ENCODE measurements at regions not wholly inside any gene's neighbourhood (a gene's known extent, or its start where the extent isn't known, plus 50 kb on each side); places are given as distances from the start of the nearest gene placed in this dataset.

GRCh38 chr1:198472997-198473396, 67.5 kb downstream of the ATP6V1G3 start:
- no peaks in the 10 kb centered on the region for H3K9me3 ChIP-seq (ENCODE audit: control insufficient read depth, low read length)
- H3K4me3 ChIP-seq (ENCODE audit: extremely low read depth, insufficient read depth, low read length, poor library complexity, severe bottlenecking), result no peak overlapping the region
- H3K36me3 ChIP-seq (ENCODE audit: control insufficient read depth, insufficient read depth, low read length), result no peaks in the 10 kb centered on the region
- no peaks in the 10 kb centered on the region for H3K4me1 ChIP-seq (ENCODE audit: control insufficient read depth, insufficient read depth, low read length, poor library complexity, severe bottlenecking)
- no CpG with 5 or more reads among the region's 2 CpGs for WGBS, 2 experiments (ENCODE audit: insufficient coverage in 2 of 2)
- H3K27ac ChIP-seq (ENCODE audit: low read depth, low read length, severe bottlenecking), result no peak overlapping the region

- H3K4me3 ChIP-seq (ENCODE audit: extremely low read depth, insufficient read depth, low read length, poor library complexity, severe bottlenecking), result no peak overlapping the region
- no peaks in the 10 kb centered on the region for H3K9me3 ChIP-seq (ENCODE audit: control insufficient read depth, low read length)
- no peaks in the 10 kb centered on the region for H3K36me3 ChIP-seq (ENCODE audit: control insufficient read depth, insufficient read depth, low read length)
- no peaks in the 10 kb centered on the region for H3K4me1 ChIP-seq (ENCODE audit: control insufficient read depth, insufficient read depth, low read length, poor library complexity, severe bottlenecking)
- whole genome bisulfite sequencing, 2 experiments (ENCODE audit: insufficient coverage in 2 of 2), result 100% methylated on average over 1 of the region's 1 CpG; no CpG with 5 or more reads in 1 of the 2 experiments
- H3K27ac ChIP-seq (ENCODE audit: low read depth, low read length, severe bottlenecking), result no peak overlapping the region
These were observed 68.4 kb downstream of the ATP6V1G3 start for GRCh38 chr1:198472119-198472518.

DNA sequence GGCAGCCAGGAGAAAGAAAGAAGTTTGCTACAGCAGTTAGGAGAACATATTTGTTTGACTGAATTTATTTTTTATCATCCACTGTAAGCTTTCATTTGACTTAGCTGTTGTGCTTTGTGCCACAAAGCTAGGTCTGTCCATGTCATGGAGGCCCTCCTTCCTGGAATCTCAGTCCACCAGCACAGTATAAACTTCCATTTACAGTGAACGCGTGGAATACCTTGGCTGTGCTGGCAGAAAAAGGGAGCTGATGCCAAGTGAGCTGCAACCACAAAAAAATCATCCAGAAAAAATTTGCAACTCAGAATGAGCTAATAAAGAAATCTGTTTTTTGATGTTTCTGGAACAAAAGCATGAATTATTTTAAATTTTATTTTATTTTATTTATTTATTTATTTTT, 72.6 kb downstream of the ATP6V1G3 start:
- no CpG with 5 or more reads among the region's 2 CpGs for WGBS, 2 experiments (ENCODE audit: insufficient coverage in 2 of 2)
- Histone ChIP-seq H3K4me3 (ENCODE audit: extremely low read depth, insufficient read depth, low read length, poor library complexity, severe bottlenecking) (no peak overlapping the region), H3K9me3 (ENCODE audit: control insufficient read depth, low read length) (no peaks in the 10 kb centered on the region), H3K27ac (ENCODE audit: low read depth, low read length, severe bottlenecking) (no peak overlapping the region), H3K36me3 (ENCODE audit: control insufficient read depth, insufficient read depth, low read length) (no peaks in the 10 kb centered on the region), H3K4me1 (ENCODE audit: control insufficient read depth, insufficient read depth, low read length, poor library complexity, severe bottlenecking) (no peaks in the 10 kb centered on the region)

- 80 to 88% methylated on average over 1 of the region's 2 CpGs for WGBS, 2 experiments (ENCODE audit: insufficient coverage in 2 of 2)
- no peaks in the 10 kb centered on the region for H3K9me3 ChIP-seq (ENCODE audit: control insufficient read depth, low read length)
- no peak overlapping the region for H3K27ac ChIP-seq (ENCODE audit: low read depth, low read length, severe bottlenecking)
- no peaks in the 10 kb centered on the region for H3K36me3 ChIP-seq (ENCODE audit: control insufficient read depth, insufficient read depth, low read length)
- H3K4me1 ChIP-seq (ENCODE audit: control insufficient read depth, insufficient read depth, low read length, poor library complexity, severe bottlenecking), result no peaks in the 10 kb centered on the region
- H3K4me3 ChIP-seq (ENCODE audit: extremely low read depth, insufficient read depth, low read length, poor library complexity, severe bottlenecking), result no peak overlapping the region
These were observed 73.1 kb downstream of the ATP6V1G3 start for GRCh38 chr1:198467342-198467741.

DNA sequence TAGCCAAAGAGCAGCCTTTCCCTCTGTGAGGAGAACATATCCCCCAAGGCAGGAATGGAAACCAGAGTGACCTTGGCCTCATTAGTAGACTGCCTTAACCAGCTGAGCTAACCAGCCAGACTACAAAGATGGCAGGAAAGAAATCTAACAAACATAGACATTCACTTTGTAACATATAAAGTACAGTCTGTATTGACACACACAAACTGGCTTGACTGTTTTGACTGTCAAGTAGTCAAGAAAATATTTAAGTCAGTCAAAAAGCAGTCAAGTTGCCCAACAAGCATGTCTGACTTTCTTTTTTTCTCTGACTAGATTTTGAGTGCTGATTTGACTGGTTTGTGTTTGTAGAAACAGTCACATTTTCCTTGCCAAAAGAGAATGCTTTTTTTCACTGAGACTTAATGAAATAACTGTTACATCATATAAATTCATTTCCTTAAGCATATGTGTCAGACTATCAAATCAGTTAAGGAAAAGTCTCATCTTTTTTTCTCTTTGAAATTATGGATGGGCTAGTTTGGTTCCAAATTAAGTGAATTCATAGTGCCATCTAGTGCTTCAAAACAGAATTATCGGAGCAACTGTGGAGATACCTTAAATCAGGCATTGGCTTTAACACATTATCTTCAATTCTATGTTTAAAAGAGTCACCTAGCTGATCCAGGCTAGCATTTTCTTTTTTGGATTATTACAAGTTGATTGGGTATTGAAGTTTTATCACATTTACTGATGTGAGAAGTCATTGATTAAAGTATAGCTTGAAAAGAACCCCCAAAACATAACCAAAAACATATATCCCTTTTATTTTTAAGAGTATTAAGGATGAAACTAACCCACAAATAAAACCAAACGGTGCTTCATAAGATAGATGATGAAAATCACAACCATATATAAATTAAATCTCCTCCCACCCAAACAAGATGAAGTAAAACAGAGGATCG, 75.0 kb downstream of the ATP6V1G3 start:
- Histone ChIP-seq H3K36me3 (ENCODE audit: control insufficient read depth, insufficient read depth, low read length) (no peaks in the 10 kb centered on the region), H3K27ac (ENCODE audit: low read depth, low read length, severe bottlenecking) (no peak overlapping the region), H3K4me3 (ENCODE audit: extremely low read depth, insufficient read depth, low read length, poor library complexity, severe bottlenecking) (no peak overlapping the region), H3K4me1 (ENCODE audit: control insufficient read depth, insufficient read depth, low read length, poor library complexity, severe bottlenecking) (no peaks in the 10 kb centered on the region), H3K9me3 (ENCODE audit: control insufficient read depth, low read length) (no peaks in the 10 kb centered on the region)
- WGBS, 2 experiments (ENCODE audit: insufficient coverage in 2 of 2), result no CpG with 5 or more reads among the region's 3 CpGs

DNA sequence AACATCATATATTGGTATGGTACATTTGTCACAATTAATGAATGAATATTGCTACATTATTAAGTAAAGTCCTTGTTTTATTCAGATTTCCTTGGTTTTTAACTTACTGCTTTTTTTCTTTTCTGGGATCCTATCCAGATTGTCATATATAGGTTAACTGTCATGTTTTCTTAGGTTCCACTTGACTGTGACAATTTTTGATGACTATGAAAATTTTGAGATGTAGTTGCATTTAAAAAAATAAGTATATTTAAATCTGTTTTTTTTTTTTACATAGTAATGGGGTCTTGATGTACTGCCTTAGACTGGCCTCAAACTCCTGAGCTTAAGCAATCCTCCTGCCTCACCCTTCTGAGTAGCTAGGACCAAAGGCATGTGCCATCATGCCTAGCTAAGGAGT, 76.8 kb downstream of the ATP6V1G3 start:
- Histone ChIP-seq H3K36me3 (ENCODE audit: control insufficient read depth, insufficient read depth, low read length) (no peaks in the 10 kb centered on the region), H3K4me3 (ENCODE audit: extremely low read depth, insufficient read depth, low read length, poor library complexity, severe bottlenecking) (no peak overlapping the region), H3K27ac (ENCODE audit: low read depth, low read length, severe bottlenecking) (no peak overlapping the region), H3K9me3 (ENCODE audit: control insufficient read depth, low read length) (no peaks in the 10 kb centered on the region), H3K4me1 (ENCODE audit: control insufficient read depth, insufficient read depth, low read length, poor library complexity, severe bottlenecking) (no peaks in the 10 kb centered on the region)

DNA sequence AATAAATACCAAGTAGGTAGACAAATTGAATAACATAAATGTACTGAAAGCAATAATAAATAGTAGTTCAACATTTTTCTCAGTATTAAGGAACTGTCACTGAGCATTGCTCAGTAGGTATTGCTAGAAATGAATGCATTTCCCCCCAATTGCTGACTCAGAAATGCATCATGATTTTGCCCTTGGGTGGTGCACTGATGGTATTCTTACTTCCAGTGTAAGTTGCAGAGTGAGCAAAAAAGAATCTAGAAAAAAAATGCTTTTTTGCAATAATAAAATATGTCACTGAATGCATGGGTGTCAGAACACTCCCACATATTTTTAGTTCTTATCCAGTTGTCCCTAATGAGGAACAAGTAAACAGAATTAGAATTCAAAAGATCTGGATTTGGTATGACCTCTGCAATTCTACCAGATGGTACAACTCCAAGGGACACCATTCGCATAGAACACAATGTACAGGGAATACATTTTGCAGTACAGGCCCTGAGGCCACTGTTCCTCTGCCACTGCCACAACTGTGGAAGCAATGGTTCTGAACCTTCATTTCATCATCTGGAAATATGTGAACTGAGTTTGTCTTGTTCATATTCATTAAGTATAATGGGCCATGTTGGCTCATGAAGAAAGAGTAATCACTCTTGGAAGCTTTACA, 78.0 kb downstream of the ATP6V1G3 start:
- Histone ChIP-seq H3K36me3 (ENCODE audit: control insufficient read depth, insufficient read depth, low read length) (no peaks in the 10 kb centered on the region), H3K9me3 (ENCODE audit: control insufficient read depth, low read length) (no peaks in the 10 kb centered on the region), H3K4me1 (ENCODE audit: control insufficient read depth, insufficient read depth, low read length, poor library complexity, severe bottlenecking) (no peaks in the 10 kb centered on the region), H3K4me3 (ENCODE audit: extremely low read depth, insufficient read depth, low read length, poor library complexity, severe bottlenecking) (no peak overlapping the region), H3K27ac (ENCODE audit: low read depth, low read length, severe bottlenecking) (no peak overlapping the region)
- WGBS, 2 experiments (ENCODE audit: insufficient coverage in 2 of 2), result 88 to 89% methylated on average over 1 of the region's 1 CpG

GRCh38 chr1:198455966-198456365, 84.5 kb downstream of the ATP6V1G3 start:
- Histone ChIP-seq H3K4me1 (ENCODE audit: control insufficient read depth, insufficient read depth, low read length, poor library complexity, severe bottlenecking) (no peaks in the 10 kb centered on the region), H3K27ac (ENCODE audit: low read depth, low read length, severe bottlenecking) (no peak overlapping the region), H3K36me3 (ENCODE audit: control insufficient read depth, insufficient read depth, low read length) (no peaks in the 10 kb centered on the region), H3K4me3 (ENCODE audit: extremely low read depth, insufficient read depth, low read length, poor library complexity, severe bottlenecking) (no peak overlapping the region), H3K9me3 (ENCODE audit: control insufficient read depth, low read length) (no peaks in the 10 kb centered on the region)
- 88 to 97% methylated on average over 3 of the region's 3 CpGs for WGBS, 2 experiments (ENCODE audit: insufficient coverage in 2 of 2)

DNA sequence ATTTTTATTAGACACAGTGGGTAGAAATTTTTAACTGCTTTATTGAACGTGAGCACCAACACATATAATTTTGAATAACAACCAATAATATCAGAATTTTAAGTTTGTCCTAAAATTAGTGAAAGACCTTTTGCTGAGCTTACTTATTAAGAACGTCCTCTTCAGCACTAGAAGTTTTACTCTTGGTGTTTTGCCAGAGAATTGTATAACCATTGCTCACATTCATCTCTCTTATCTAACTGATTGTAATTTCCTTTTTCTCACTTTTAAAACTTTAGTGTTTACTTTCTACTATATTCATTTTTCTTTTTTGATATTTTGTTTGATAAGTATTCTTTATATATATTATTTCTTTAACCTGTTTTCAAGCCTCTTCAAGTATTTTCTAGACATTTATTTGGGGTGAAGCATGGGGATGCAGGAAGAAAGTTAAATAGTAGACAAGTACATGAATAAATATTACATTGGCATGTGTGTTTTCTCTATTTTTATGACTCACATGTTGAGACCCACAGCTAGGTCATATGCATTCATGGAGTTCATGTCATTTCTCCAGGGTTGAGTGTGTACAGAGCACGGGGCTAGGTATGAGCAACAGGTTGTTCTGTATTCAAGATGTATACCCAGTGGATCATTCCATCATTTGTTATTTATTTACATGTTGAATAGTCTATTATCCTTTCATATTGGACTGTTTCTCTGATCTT, 90.6 kb downstream of the ATP6V1G3 start:
- Histone ChIP-seq H3K4me3 (ENCODE audit: extremely low read depth, insufficient read depth, low read length, poor library complexity, severe bottlenecking) (no peak overlapping the region), H3K36me3 (ENCODE audit: control insufficient read depth, insufficient read depth, low read length) (no peaks in the 10 kb centered on the region), H3K27ac (ENCODE audit: low read depth, low read length, severe bottlenecking) (no peak overlapping the region), H3K4me1 (ENCODE audit: control insufficient read depth, insufficient read depth, low read length, poor library complexity, severe bottlenecking) (no peaks in the 10 kb centered on the region), H3K9me3 (ENCODE audit: control insufficient read depth, low read length) (no peaks in the 10 kb centered on the region)
- WGBS, 2 experiments (ENCODE audit: insufficient coverage in 2 of 2), result 100% methylated on average over 1 of the region's 3 CpGs; no CpG with 5 or more reads in 1 of the 2 experiments

- H3K36me3 ChIP-seq (ENCODE audit: control insufficient read depth, insufficient read depth, low read length), result no peaks in the 10 kb centered on the region
- no peaks in the 10 kb centered on the region for H3K4me1 ChIP-seq (ENCODE audit: control insufficient read depth, insufficient read depth, low read length, poor library complexity, severe bottlenecking)
- no peaks in the 10 kb centered on the region for H3K9me3 ChIP-seq (ENCODE audit: control insufficient read depth, low read length)
- H3K4me3 ChIP-seq (ENCODE audit: extremely low read depth, insufficient read depth, low read length, poor library complexity, severe bottlenecking), result no peak overlapping the region
- no peak overlapping the region for H3K27ac ChIP-seq (ENCODE audit: low read depth, low read length, severe bottlenecking)
These were observed 91.2 kb downstream of the ATP6V1G3 start for GRCh38 chr1:198449261-198449660.
